AG09309 (cell line): ENCODE measurements at regions not wholly inside any gene's neighbourhood (a gene's known extent, or its start where the extent isn't known, plus 50 kb on each side); places are given as distances from the start of the nearest gene placed in this dataset.

Experiments used
- DNase-seq: peaks from one replicate; pipeline ENCODE4 v3.0.0-alpha.2; 2010; ENCODE audit warnings: low read depth
- H3K4me3 ChIP-seq: 2 replicates; pipeline ENCODE4 v1.5.1; 2011; ENCODE audit warnings: mild to moderate bottlenecking, low read depth, low read length, moderate library complexity; ENCODE audit not compliant: control insufficient read depth
- CTCF ChIP-seq: IDR thresholded peaks from 2 replicates; pipeline ENCODE4 v1.5.1; 2011; ENCODE audit warnings: mild to moderate bottlenecking, low read depth, low read length, inconsistent platforms; ENCODE audit not compliant: insufficient read depth, control insufficient read depth; ENCODE audit errors: missing control alignments

DNA sequence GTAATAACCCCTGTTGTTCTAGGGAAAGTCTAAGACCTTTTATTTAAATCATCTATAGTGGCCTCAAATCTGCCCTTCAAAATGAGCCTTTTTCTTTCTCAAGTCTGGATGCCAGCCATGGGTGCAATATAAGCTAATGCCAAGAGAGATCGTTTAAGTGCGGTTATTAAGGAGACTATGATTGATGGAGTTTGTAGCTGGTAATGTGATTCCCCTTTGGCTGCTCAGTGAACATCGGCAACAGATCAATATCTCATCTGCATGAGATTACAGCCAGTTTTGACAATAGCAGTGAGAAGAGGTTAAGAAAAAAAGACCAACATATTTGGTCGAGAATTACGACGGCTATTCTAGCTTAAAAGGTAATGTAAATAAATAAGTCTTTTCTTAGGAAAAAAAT, 1049.4 kb upstream of the NUDT12 start:
- TF ChIP-seq CTCF = no peak
- DNase-seq = no peak
- no peak overlapping the region for H3K4me3 ChIP-seq

- no peak for DNase-seq
- TF ChIP-seq CTCF = no peak
Observed at GRCh38 chr5:104611135-104611767, 1048.7 kb upstream of the NUDT12 start.

DNA sequence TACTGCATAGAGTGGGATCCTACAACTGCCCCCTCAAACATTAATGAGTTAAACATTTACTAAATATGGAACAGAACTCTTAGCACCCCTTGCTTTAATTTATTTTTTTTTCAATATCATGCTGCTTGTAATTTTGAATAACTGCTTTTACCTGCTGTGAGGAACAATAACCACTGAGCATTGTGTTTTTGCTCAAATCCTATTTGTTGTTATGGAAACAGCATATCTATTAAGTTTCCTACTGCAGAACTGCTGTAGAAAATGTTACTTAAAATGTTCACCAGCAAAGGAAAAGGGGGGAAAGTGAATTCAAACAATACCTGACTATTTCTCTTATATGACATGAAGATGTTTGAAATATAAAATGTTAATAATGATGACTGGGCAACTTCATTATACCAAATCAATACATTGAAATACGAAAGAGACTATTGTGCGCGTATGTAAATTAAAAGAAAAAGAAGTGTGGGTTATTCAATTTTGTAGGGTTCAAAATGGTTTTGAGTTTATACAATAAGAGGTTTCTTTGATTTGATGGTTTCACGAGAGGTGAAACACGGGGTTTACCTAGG, 1043.8 kb upstream of the NUDT12 start:
- TF ChIP-seq CTCF = no peak
- no peak for DNase-seq
- no peak overlapping the region for H3K4me3 ChIP-seq

More at GRCh38 chr5:104611135-104611767, 1048.7 kb upstream of the NUDT12 start:
- H3K4me3 ChIP-seq = no peak overlapping the region

- DNase-seq = no peak
- no peak for TF ChIP-seq CTCF
- H3K4me3 ChIP-seq = no peak overlapping the region
Observed at GRCh38 chr5:104599726-104600125, 1037.1 kb upstream of the NUDT12 start.

- no peak for DNase-seq
- no peak for TF ChIP-seq CTCF
- H3K4me3 ChIP-seq = no peak overlapping the region
Observed at GRCh38 chr5:104598285-104598684, 1035.7 kb upstream of the NUDT12 start.

DNA sequence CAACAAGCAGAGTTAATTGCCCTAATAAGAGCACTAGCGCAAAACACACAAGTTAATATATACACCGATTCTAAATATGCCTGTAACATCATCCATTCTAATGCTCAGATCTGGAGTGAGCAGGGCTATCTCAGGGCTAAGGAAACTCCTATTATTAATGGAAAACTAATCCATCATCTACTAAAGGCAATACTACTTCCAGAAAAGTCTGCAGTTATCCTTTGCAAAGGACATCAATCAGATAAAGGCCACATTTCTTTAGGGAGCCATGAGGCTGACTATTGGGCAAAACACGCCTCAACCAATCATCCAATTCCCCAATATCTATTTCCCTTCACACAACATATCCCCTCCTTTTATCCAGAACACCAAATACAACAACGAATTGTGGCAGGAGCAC, 1032.3 kb upstream of the NUDT12 start:
- TF ChIP-seq CTCF = no peak
- H3K4me3 ChIP-seq = no peak overlapping the region
- no peak for DNase-seq
